Endothelial cell of umbilical vein (primary cell): ENCODE measurements at regions not wholly inside any gene's neighbourhood (a gene's known extent, or its start where the extent isn't known, plus 50 kb on each side); places are given as distances from the start of the nearest gene placed in this dataset.

ENCODE experiments used
- BruUV-seq: library from RNA; stranded (reverse); fragments of 400-500 nt; replicated peaks from 2 replicates; lab custom pipeline; 2021; lab: Mats Ljungman, UMichigan
- CTCF ChIA-PET: fragments of 300-600, 350-600 bp; sonication (Branson Sonifier 250); formaldehyde crosslinking; loops from one replicate; lab custom pipeline; 2021; ENCODE audit warnings: antibody characterized with exemption, inconsistent platforms; lab: Charles Lee
- POLR2A ChIA-PET: fragments of 300-600, 350-600 bp; sonication (Branson Sonifier 250); formaldehyde crosslinking; loops from one replicate; lab custom pipeline; 2021; ENCODE audit warnings: antibody characterized with exemption, inconsistent platforms; lab: Charles Lee
- DNase-seq: peaks from one replicate; pipeline ENCODE4 v3.0.0-alpha.2; 2011; ENCODE audit warnings: low read depth, low spot score
- FAIRE-seq: peaks from 2 replicates; lab custom pipeline; 2011; peaks lifted over from hg19 to GRCh38; lab: Jason Lieb, UNC
- H2AFZ ChIP-seq: 2 replicates; pipeline ENCODE4 v1.6.0; 2012; ENCODE audit warnings: low read depth, low read length, control low read depth, inconsistent platforms
- H3K27ac ChIP-seq: 2 replicates; pipeline ENCODE4 v1.5.1; 2011; ENCODE audit warnings: low read depth, mild to moderate bottlenecking, control low read depth, low read length, moderate library complexity; ENCODE audit not compliant: insufficient read depth
- H3K27me3 ChIP-seq, 2 experiments: 2 replicates each; pipeline versions ENCODE4 v1.6.0 to v1.6.1; 2011; ENCODE audit warnings: low read length in 2 of 2, mixed read lengths in 1 of 2; ENCODE audit not compliant: control insufficient read depth in 2 of 2, insufficient read depth in 2 of 2
- H3K36me3 ChIP-seq, 2 experiments: 2 replicates in 1 of 2; 3 replicates in 1 of 2; pipeline ENCODE4 v1.5.1; 2011; ENCODE audit warnings: low read length in 2 of 2, mild to moderate bottlenecking in 1 of 2, moderate library complexity in 1 of 2; ENCODE audit not compliant: control insufficient read depth in 2 of 2, insufficient read depth in 2 of 2; ENCODE audit errors: extremely low read depth in 1 of 2
- H3K4me1 ChIP-seq: 3 replicates; pipeline ENCODE4 v1.5.1; 2011; ENCODE audit warnings: mild to moderate bottlenecking, low read length; ENCODE audit not compliant: control insufficient read depth, insufficient read depth; ENCODE audit errors: extremely low read depth
- H3K4me2 ChIP-seq: 2 replicates; pipeline ENCODE4 v1.6.1; 2011; ENCODE audit warnings: low read length, control low read depth, mixed read lengths; ENCODE audit not compliant: insufficient read depth
- H3K4me3 ChIP-seq, 3 experiments: fragments of 200-600 bp in 1 of 3; sonication (generic), shearing (Covaris generic) in 1 of 3; replicated peaks in 1 of 3; 2 replicates each; pipeline ENCODE4 v1.5.1; 2011 to 2016; ENCODE audit warnings: control low read depth in 3 of 3, low read length in 3 of 3, mild to moderate bottlenecking in 2 of 3, inconsistent platforms in 1 of 3, low read depth in 1 of 3, moderate library complexity in 1 of 3; ENCODE audit not compliant: insufficient read depth in 1 of 3
- H3K79me2 ChIP-seq: 2 replicates; pipeline ENCODE4 v1.6.0; 2012; ENCODE audit warnings: low read length, inconsistent platforms; ENCODE audit not compliant: control insufficient read depth, insufficient read depth
- H3K9ac ChIP-seq: replicated peaks from 2 replicates; pipeline ENCODE3; 2011; ENCODE audit warnings: low read length, control low read depth; ENCODE audit not compliant: insufficient read depth; ENCODE audit errors: extremely low read depth
- H3K9me1 ChIP-seq: replicated peaks from 3 replicates; pipeline ENCODE4 v1.6.0; 2011; ENCODE audit warnings: mild to moderate bottlenecking, low read length; ENCODE audit not compliant: control insufficient read depth, insufficient read depth; ENCODE audit errors: extremely low read depth
- H3K9me3 ChIP-seq: replicated peaks from 2 replicates; pipeline ENCODE4 v1.5.1; 2012; ENCODE audit warnings: low read length, inconsistent platforms; ENCODE audit not compliant: control insufficient read depth, insufficient read depth
- H4K20me1 ChIP-seq: replicated peaks from 2 replicates; pipeline ENCODE3; 2011; ENCODE audit warnings: mild to moderate bottlenecking, low read length; ENCODE audit not compliant: control insufficient read depth, insufficient read depth; ENCODE audit errors: extremely low read depth
- EZH2 ChIP-seq: IDR thresholded peaks from 2 replicates; pipeline ENCODE4 v1.6.1; 2012; ENCODE audit warnings: borderline replicate concordance, low read depth, mild to moderate bottlenecking, moderate library complexity, low read length, inconsistent platforms; ENCODE audit not compliant: severe bottlenecking
- FOS ChIP-seq: IDR thresholded peaks from 2 replicates; pipeline ENCODE4 v1.6.1; 2011; ENCODE audit warnings: mild to moderate bottlenecking, low read length, moderate library complexity, borderline replicate concordance; ENCODE audit not compliant: insufficient read depth
- GATA2 ChIP-seq: IDR thresholded peaks from 2 replicates; pipeline ENCODE4 v1.7.0; 2011; ENCODE audit warnings: low read depth, mild to moderate bottlenecking, moderate library complexity, mixed read lengths, low read length; ENCODE audit not compliant: insufficient read length, insufficient read depth
- MAX ChIP-seq: IDR thresholded peaks from 2 replicates; pipeline ENCODE4 v1.6.1; 2011; ENCODE audit not compliant: insufficient read depth, insufficient read length
- MYC ChIP-seq: IDR thresholded peaks from one replicate; pipeline ENCODE4 v1.6.1; 2011; ENCODE audit warnings: mild to moderate bottlenecking, low read depth, low read length
- dilution Hi-C: fragments of 300-500 bp; cut with MboI; formaldehyde crosslinking; loops from one replicate; pipeline ENCODE4 v1.15.0; 2019; ENCODE audit warnings: low sequenced_read_pairs; ENCODE audit not compliant: extremely low pct_ligation_motif_present
- intact Hi-C: fragments of 100-400 bp; cut with micrococcal nuclease; formaldehyde crosslinking; loops from one replicate; pipeline ENCODE4 v1.10.0; 2022
- TF ChIP-seq, protein P1 (sequence below), 2 donors: IDR thresholded peaks; 1 replicate in 1 of 2; 2 replicates in 1 of 2; pipeline ENCODE4 v1.5.1; 2011; ENCODE audit warnings: low read length in 2 of 2, mild to moderate bottlenecking in 2 of 2, moderate library complexity in 2 of 2, control low read depth in 1 of 2, inconsistent platforms in 1 of 2, low read depth in 1 of 2; ENCODE audit not compliant: insufficient read depth in 1 of 2; ENCODE audit errors: extremely low read depth in 1 of 2

GRCh38 chr18:30889519-30890301 lies 152.8 kb downstream of the DSC3 start:
- peak; percentile 33 for DNase-seq
- no peak overlapping the region for H3K4me2 ChIP-seq
- no peaks in the 10 kb centered on the region for H3K27me3 ChIP-seq
- BruUV-seq, result no TSS peak
- TF ChIP-seq, protein P1, sequence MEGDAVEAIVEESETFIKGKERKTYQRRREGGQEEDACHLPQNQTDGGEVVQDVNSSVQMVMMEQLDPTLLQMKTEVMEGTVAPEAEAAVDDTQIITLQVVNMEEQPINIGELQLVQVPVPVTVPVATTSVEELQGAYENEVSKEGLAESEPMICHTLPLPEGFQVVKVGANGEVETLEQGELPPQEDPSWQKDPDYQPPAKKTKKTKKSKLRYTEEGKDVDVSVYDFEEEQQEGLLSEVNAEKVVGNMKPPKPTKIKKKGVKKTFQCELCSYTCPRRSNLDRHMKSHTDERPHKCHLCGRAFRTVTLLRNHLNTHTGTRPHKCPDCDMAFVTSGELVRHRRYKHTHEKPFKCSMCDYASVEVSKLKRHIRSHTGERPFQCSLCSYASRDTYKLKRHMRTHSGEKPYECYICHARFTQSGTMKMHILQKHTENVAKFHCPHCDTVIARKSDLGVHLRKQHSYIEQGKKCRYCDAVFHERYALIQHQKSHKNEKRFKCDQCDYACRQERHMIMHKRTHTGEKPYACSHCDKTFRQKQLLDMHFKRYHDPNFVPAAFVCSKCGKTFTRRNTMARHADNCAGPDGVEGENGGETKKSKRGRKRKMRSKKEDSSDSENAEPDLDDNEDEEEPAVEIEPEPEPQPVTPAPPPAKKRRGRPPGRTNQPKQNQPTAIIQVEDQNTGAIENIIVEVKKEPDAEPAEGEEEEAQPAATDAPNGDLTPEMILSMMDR (IDR thresholded peaks at IDR 0.05; ENCODE audit: extremely low read depth in 1 of 2, insufficient read depth in 1 of 2, low read depth in 1 of 2, low read length in 2 of 2), result peak in 1 of 2 donors; percentile 3
- TF ChIP-seq GATA2, result no peak
- no peak for TF ChIP-seq MYC
- TF ChIP-seq MAX, result no peak
- no peak for TF ChIP-seq EZH2
- TF ChIP-seq FOS, result peak; percentile 28
- dilution Hi-C loops (no loop called here), intact Hi-C loops (no loop called here)
- H3K79me2 ChIP-seq, result no peaks in the 10 kb centered on the region
- no peak for FAIRE-seq
- H3K9ac ChIP-seq, result no peak overlapping the region
- H3K27ac ChIP-seq, result no peak overlapping the region
- H2AFZ ChIP-seq, result no peak overlapping the region
- no peak overlapping the region for H3K4me3 ChIP-seq
- H3K36me3 ChIP-seq, result no peaks in the 10 kb centered on the region
- no peaks in the 10 kb centered on the region for H4K20me1 ChIP-seq
- ChIA-PET CTCF (interaction anchor here (1.1 kb wide), 1 partner anchor 1016 kb away, joined by 3 read pairs; no protein-coding TSS in a partner anchor), POLR2A (no interaction called here)
- H3K4me1 ChIP-seq, result no peaks in the 10 kb centered on the region
- H3K9me1 ChIP-seq, result no peaks in the 10 kb centered on the region
- H3K9me3 ChIP-seq, result no peaks in the 10 kb centered on the region
